Activated CD4-positive, alpha-beta T cell treated with anti-CD3 and anti-CD28 coated beads for 36 hours (primary cell): ENCODE measurements at regions not wholly inside any gene's neighbourhood (a gene's known extent, or its start where the extent isn't known, plus 50 kb on each side); places are given as distances from the start of the nearest gene placed in this dataset.
"Not testable (repeated sequence)": the region's sequence is repeated elsewhere in the genome, so short reads cannot be mapped to it uniquely, and the experiment has no call there.

Experiments used
- ATAC-seq: fragments of 200-7000 bp; cut with Tn5 transposase; one replicate; pipeline ENCODE4 v1.10.0; 2021; ENCODE audit warnings: mild to moderate bottlenecking, moderate library complexity
- CTCF ChIA-PET: fragments of 350-600 bp; sonication (Branson Sonifier 250); formaldehyde crosslinking; loops from one replicate; lab custom pipeline; 2021; ENCODE audit warnings: antibody characterized with exemption; lab: Charles Lee
- POLR2A ChIA-PET: fragments of 350-600 bp; sonication (Branson Sonifier 250); formaldehyde crosslinking; loops from one replicate; lab custom pipeline; 2021; ENCODE audit warnings: antibody characterized with exemption, inconsistent platforms; lab: Charles Lee
- DNase-seq: peaks from one replicate; pipeline ENCODE4 v3.0.0-alpha.2; 2020
- H3K27ac Mint-ChIP-seq: one replicate; pipeline ENCODE4 v1.8.0; 2021; ENCODE audit warnings: mixed read lengths
- H3K27me3 Mint-ChIP-seq: one replicate; pipeline ENCODE4 v1.8.0; 2021; ENCODE audit warnings: mixed read lengths
- H3K36me3 Mint-ChIP-seq: one replicate; pipeline ENCODE4 v1.8.0; 2021; ENCODE audit warnings: low read depth, mixed read lengths
- H3K4me1 Mint-ChIP-seq: one replicate; pipeline ENCODE4 v1.8.0; 2021; ENCODE audit warnings: mixed read lengths
- H3K4me3 Mint-ChIP-seq: one replicate; pipeline ENCODE4 v1.8.0; 2021; ENCODE audit warnings: mild to moderate bottlenecking, moderate library complexity, mixed read lengths
- H3K9me3 Mint-ChIP-seq: one replicate; pipeline ENCODE4 v1.8.0; 2021; ENCODE audit warnings: low read depth, mixed read lengths
- intact Hi-C, 2 experiments: fragments of 100-400 bp; cut with DNase I in 1 of 2; cut with micrococcal nuclease in 1 of 2; formaldehyde crosslinking; loops; one replicate each; pipeline versions ENCODE4 v1.14.2 to v1.15.1; 2022 to 2024; cut with DNase I, micrococcal nuclease

DNA sequence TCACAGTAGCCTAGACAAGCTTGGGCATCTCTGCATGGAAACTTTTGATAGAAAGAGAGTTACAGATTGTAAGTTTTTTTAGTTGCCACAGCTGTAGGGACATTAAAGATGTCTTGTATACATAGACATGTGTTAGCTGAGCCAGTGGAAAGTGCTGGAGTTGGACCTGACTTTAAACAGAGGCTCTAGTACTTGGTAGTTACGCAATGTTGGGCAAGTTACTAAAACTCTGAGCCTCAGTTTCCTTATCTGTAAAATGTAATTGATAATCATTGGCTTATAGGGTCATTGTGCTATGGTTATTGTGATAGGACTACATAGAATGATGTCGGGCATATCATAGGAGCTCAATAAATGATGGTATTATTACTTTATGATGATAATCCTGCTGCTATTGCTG is 225.8 kb upstream of the CPHXL start:
- no peak for DNase-seq
- CTCF ChIA-PET: interaction anchor here (0.6 kb wide), 2 partner anchors 950 to 1139 kb away, joined by 3 read pairs; no protein-coding TSS in a partner anchor
- intact Hi-C loops: no loop called here
- Mint-ChIP-seq H3K4me1 (no peaks in the 10 kb centered on the region), H3K4me3 (no peak overlapping the region), H3K27ac (no peak overlapping the region), H3K27me3 (no peaks in the 10 kb centered on the region), H3K9me3 (no peaks in the 10 kb centered on the region), H3K36me3 (no peaks in the 10 kb centered on the region)
- POLR2A ChIA-PET: interaction anchor here (0.7 kb wide), 1 partner anchor 254 kb away, joined by 4 read pairs; no protein-coding TSS in a partner anchor
- no peak for ATAC-seq

DNA sequence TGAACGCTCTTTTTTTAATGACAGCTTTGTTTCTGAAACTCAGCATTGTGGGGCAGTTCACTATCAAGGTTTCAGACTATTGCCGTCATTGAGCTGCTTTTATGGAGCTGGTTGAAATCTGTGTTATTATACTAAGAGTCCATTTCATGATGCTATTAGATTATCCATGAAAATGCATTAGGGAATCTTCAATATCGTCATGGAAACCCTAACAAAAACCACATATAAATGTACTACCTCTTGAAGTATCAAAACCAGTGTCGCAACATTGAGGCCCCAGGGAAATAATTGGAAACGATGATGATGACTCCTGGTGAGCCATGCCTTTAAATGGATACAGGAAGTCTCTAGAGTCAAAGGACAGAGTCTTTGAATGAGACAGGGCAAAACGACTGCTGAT is 231.6 kb upstream of the CPHXL start:
- Mint-ChIP-seq H3K36me3 (no peaks in the 10 kb centered on the region), H3K27ac (no peak overlapping the region), H3K4me3 (no peak overlapping the region), H3K27me3 (no peaks in the 10 kb centered on the region), H3K9me3 (peaks cover 2% of the 10 kb centered on the region), H3K4me1 (no peaks in the 10 kb centered on the region)
- intact Hi-C loops: no loop called here
- no peak for DNase-seq
- ATAC-seq: no peak
- POLR2A ChIA-PET: no interaction called here
- CTCF ChIA-PET: no interaction called here

DNA sequence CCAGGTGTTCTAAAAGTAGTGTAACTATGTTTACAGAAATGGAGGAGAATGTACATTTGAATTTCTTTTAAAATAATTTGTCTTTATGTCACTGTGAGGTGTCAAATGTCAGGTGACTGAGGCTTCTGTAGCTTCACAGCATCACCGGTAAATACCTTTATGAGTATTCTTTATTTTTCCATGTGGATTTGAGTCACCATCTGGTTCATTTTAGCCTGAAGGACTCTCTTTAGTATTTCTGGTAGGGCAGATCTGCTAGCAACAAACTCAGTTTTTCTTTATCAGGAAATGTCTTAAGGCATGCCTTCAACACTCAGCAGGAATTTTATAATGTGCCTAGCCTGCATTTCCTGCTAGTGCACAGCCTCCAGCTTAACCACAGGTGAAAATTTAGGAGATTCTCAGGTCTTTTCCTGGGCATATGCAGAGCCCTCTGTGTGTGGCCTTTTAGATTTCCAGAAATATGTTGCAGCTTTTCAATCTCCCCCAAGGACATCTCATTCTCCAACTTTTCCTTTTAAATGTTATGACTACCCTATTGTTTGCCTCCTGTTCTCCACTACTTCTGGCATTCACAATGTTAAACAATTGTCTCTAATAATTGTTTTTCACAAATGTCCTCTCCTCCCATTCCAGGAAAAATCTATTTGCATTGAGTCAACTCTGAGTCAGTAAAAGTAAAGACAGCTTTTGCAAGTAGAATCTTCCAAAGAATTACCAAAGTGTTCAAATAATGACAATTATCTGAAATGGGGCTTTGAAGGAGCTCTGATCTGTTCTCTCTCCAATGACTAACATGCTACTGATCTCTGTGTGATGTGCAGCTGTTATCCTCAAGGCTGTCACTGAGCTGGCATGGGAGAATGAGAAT is 239.4 kb upstream of the CPHXL start:
- POLR2A ChIA-PET: no interaction called here
- Mint-ChIP-seq H3K4me1 (no peaks in the 10 kb centered on the region), H3K9me3 (no peaks in the 10 kb centered on the region), H3K36me3 (no peaks in the 10 kb centered on the region), H3K27me3 (no peaks in the 10 kb centered on the region), H3K27ac (no peak overlapping the region), H3K4me3 (no peak overlapping the region)
- CTCF ChIA-PET: no interaction called here
- DNase-seq: no peak
- intact Hi-C loops: no loop called here
- no peak for ATAC-seq

DNA sequence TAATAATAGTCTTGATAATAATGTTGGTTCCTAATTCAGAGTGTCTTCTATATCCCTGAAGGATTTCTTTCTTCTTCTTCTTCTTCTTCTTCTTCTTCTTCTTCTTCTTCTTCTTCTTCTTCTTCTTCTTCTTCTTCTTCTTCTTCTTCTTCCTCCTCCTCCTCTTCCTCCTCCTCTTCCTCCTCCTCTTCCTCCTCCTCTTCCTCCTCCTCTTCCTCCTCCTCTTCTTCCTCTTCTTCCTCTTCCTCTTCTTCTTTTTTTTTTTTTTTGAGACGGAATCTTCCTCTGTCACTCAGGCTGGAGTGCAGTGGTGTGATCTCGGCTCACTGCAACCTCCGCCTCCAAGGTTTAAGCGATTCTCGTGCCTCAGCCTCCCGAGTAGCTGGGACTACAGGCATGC is 242.8 kb upstream of the CPHXL start:
- H3K4me3 Mint-ChIP-seq, H3K9me3 Mint-ChIP-seq, H3K36me3 Mint-ChIP-seq, intact Hi-C loops, H3K4me1 Mint-ChIP-seq, DNase-seq, ATAC-seq, H3K27ac Mint-ChIP-seq, H3K27me3 Mint-ChIP-seq, POLR2A ChIA-PET: not testable (repeated sequence)
- CTCF ChIA-PET: interaction anchor here (0.9 kb wide), 1 partner anchor 11 kb away, joined by 3 read pairs; no protein-coding TSS in a partner anchor

DNA sequence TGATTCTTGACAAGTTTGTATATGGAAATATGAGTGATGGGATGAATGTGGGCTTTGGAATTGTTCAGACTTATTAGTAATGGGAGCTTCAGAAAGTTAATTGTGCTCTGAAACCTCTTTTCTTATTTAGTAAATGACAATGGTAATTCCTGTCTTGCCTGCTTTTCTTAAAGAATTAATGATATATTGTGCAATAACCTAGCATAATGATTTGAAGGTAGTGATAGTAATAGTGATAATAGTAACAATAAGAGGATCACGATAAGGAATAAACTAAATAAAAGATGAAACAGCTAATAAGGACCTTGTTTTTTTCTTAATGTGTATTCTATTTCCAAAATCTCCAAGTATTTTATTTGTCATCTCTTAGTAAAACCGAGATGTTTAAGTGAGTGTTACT is 245.0 kb upstream of the CPHXL start:
- H3K9me3 Mint-ChIP-seq: no peaks in the 10 kb centered on the region
- no peaks in the 10 kb centered on the region for H3K4me1 Mint-ChIP-seq
- no peak overlapping the region for H3K27ac Mint-ChIP-seq
- no peak for ATAC-seq
- CTCF ChIA-PET: interaction anchor here (0.6 kb wide), 1 partner anchor 45 kb away, joined by 3 read pairs; no protein-coding TSS in a partner anchor
- intact Hi-C loops: no loop called here
- no peak for DNase-seq
- H3K36me3 Mint-ChIP-seq: no peaks in the 10 kb centered on the region
- no peak overlapping the region for H3K4me3 Mint-ChIP-seq
- POLR2A ChIA-PET: no interaction called here
- H3K27me3 Mint-ChIP-seq: peaks cover 3% of the 10 kb centered on the region

DNA sequence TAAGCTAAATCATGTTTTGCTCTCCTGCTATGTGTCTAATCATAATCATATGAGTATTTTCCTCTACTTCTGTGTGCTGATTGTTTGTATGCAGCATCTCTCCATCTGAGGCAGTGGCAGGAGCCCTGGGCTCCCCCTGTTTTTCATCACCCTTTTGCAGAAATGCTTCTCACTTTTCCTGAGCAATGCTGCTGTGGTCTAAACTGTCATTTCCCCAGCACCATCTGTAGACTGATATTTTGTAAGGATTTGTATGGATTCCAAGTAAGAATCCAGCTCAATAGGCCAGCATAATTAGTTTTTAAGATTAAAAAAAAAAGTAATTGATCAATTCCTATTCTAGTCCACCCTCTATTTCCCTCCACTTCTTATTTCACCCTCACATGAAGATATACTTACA is 257.0 kb upstream of the CPHXL start:
- no peaks in the 10 kb centered on the region for H3K27me3 Mint-ChIP-seq
- H3K36me3 Mint-ChIP-seq: no peaks in the 10 kb centered on the region
- no peak overlapping the region for H3K27ac Mint-ChIP-seq
- no peak overlapping the region for H3K4me3 Mint-ChIP-seq
- H3K9me3 Mint-ChIP-seq: peaks cover 2% of the 10 kb centered on the region
- intact Hi-C loops: loop anchor here in 1 of 2 experiments (10.0 kb wide), 1 partner anchor 92 kb away; no protein-coding TSS in a partner anchor
- DNase-seq (no peak), ATAC-seq (no peak)
- CTCF ChIA-PET: no interaction called here
- POLR2A ChIA-PET: no interaction called here
- H3K4me1 Mint-ChIP-seq: no peaks in the 10 kb centered on the region

DNA sequence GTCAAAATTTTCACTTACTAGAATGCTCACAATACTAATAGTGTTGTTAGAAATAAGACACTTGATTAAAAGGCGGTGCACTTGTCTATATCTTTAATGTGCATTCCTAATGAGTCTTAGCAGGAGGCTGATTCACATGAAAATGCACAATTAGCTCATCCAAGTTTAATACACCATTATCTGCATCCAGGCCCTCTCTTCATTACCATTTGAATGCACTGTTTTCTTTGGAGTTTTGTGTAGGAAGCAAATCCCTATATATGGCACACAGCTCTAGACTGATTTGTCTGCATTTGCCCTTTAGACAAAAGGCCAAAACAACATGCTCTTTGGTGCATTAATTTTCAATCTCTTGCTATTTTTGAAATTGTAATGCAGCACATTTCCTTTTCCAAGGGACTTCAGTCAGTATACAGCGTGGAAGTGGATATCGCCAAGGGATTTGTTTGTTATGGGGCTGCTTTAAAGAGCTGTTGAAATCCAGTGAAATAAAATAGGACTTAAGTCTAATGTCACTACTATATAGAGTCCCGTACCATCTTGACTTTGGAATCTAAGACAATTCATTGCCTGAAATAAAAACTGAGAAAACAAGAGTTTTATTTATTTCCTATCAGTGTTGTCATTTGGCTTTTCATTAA is 257.6 kb upstream of the CPHXL start:
- DNase-seq (no peak), ATAC-seq (no peak)
- no peak overlapping the region for H3K4me3 Mint-ChIP-seq
- intact Hi-C loops: loop anchor here in 1 of 2 experiments (10.0 kb wide), 1 partner anchor 91 kb away; no protein-coding TSS in a partner anchor
- H3K4me1 Mint-ChIP-seq: no peaks in the 10 kb centered on the region
- ChIA-PET CTCF (no interaction called here), POLR2A (no interaction called here)
- H3K36me3 Mint-ChIP-seq: no peaks in the 10 kb centered on the region
- H3K27ac Mint-ChIP-seq: no peak overlapping the region
- peaks cover 2% of the 10 kb centered on the region for H3K9me3 Mint-ChIP-seq
- no peaks in the 10 kb centered on the region for H3K27me3 Mint-ChIP-seq

DNA sequence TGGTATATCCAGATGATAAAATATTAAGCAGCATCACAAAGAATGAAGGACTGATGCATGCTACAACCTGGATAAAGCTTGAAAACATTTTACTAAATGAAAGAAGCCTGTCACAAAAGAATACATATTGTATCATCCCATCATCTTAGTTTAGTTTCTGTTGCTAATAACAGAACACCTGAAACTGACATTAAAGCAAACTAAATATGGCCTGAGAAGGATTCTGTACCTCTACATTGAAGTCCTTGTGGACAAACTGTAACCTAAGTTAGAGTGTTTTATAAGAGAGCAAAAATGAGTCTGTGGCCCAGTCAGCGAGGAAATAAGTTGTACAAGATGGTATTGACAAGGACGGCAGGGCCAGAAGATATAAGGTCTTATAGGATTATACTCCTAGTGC is 261.0 kb upstream of the CPHXL start:
- H3K36me3 Mint-ChIP-seq: no peaks in the 10 kb centered on the region
- POLR2A ChIA-PET: no interaction called here
- intact Hi-C loops: loop anchor here in 1 of 2 experiments (10.0 kb wide), 1 partner anchor 87 kb away; no protein-coding TSS in a partner anchor

DNA sequence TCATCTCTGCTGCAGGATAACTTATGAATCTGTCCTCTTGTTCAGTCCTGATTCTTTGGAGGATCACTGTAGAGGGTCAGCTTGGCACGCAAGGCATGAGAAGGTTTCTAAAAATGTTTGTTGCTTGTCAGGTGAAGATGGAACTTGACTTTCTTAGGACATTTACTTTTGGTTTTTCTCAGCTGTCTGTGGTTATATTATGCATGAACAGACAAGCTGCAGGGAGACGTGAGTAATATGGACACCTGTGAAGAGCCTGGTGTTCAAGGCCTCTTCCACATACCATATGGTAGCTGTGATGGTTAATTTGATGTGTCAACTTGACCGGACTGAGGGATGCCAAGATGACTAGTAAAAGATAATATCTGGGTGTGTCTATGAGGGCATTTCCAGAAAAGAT is 270.2 kb upstream of the CPHXL start:
- CTCF ChIA-PET: interaction anchor here (0.5 kb wide), 1 partner anchor 175 kb away, joined by 3 read pairs; no protein-coding TSS in a partner anchor

More for the DNA sequence above, 261.0 kb upstream of the CPHXL start:
- H3K9me3 Mint-ChIP-seq: peaks cover 2% of the 10 kb centered on the region
- no peak overlapping the region for H3K27ac Mint-ChIP-seq
- ATAC-seq (no peak), DNase-seq (no peak)
- H3K4me1 Mint-ChIP-seq: no peaks in the 10 kb centered on the region
- no peak overlapping the region for H3K4me3 Mint-ChIP-seq
- CTCF ChIA-PET: interaction anchor here (0.6 kb wide), 1 partner anchor 314 kb away, joined by 3 read pairs; no protein-coding TSS in a partner anchor
- H3K27me3 Mint-ChIP-seq: no peaks in the 10 kb centered on the region

DNA sequence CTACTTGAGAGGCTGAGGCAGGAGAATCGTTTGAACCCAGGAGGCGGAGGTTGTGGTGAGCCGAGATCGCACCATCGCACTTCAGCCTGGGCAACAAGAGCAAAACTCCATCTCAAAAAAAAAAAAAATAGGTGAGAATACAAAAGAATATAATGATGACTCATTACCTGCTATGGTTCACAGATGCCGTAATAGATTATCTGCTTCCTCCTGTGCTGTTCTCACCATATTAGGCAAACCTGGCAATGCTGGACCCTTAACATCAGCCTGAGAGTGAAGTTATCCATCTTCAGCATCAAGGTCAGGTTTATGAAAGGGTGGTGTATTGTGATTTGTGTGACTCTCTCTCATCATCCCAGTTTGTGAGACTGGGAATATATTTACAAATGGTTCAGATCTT is 271.3 kb upstream of the CPHXL start:
- POLR2A ChIA-PET: no interaction called here
- intact Hi-C loops: no loop called here
- Mint-ChIP-seq H3K27me3 (no peaks in the 10 kb centered on the region), H3K27ac (no peak overlapping the region), H3K4me3 (no peak overlapping the region), H3K36me3 (no peaks in the 10 kb centered on the region), H3K4me1 (no peaks in the 10 kb centered on the region), H3K9me3 (no peaks in the 10 kb centered on the region)
- CTCF ChIA-PET: no interaction called here
- DNase-seq: no peak
- no peak for ATAC-seq

More for the DNA sequence above, 270.2 kb upstream of the CPHXL start:
- Mint-ChIP-seq H3K27ac (no peak overlapping the region), H3K9me3 (no peaks in the 10 kb centered on the region), H3K4me3 (no peak overlapping the region), H3K4me1 (no peaks in the 10 kb centered on the region), H3K36me3 (no peaks in the 10 kb centered on the region), H3K27me3 (no peaks in the 10 kb centered on the region)
- DNase-seq (no peak), ATAC-seq (no peak)
- POLR2A ChIA-PET: no interaction called here
- intact Hi-C loops: no loop called here

DNA sequence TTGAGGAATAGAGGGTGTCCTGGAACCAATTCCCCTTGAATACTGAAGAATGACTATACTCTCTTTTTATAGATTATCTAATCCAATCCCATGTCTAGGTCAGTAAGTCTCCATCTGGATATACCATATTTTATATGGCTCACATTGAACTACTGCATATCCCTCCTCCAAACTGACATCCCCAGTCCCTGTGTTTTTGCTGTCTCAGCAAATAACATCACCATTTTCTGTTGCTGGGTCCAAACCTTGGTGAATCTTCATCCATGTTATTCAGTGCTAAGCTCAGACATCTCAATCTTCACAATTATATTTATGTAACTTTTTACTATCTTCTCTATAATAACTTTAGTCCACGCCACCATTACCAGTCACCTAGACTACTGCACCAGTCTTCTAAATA is 269.6 kb upstream of the CNTNAP4 start:
- intact Hi-C loops: loop anchor here in 1 of 2 experiments (5.0 kb wide), 1 partner anchor 495 kb away; no protein-coding TSS in a partner anchor
- Mint-ChIP-seq H3K27me3 (no peaks in the 10 kb centered on the region), H3K27ac (no peak overlapping the region), H3K4me1 (no peaks in the 10 kb centered on the region), H3K36me3 (no peaks in the 10 kb centered on the region), H3K9me3 (no peaks in the 10 kb centered on the region), H3K4me3 (no peak overlapping the region)
- ChIA-PET CTCF (interaction anchor here (0.8 kb wide), 1 partner anchor 1881 kb away, joined by 3 read pairs; no protein-coding TSS in a partner anchor), POLR2A (no interaction called here)
- no peak for DNase-seq
- ATAC-seq: no peak
